ENCODE measurements at regions not wholly inside any gene's neighbourhood (a gene's known extent, or its start where the extent isn't known, plus 50 kb on each side); places are given as distances from the start of the nearest gene placed in this dataset.

GRCh38 chr9:103899866-103900265 is 194.2 kb upstream of the SMC2 start:
- DNase-seq (ENCODE audit: low read depth in 4 of 4, low spot score in 3 of 4), result peak in 1 of 4 donors; percentile 3

GRCh38 chr9:103900466-103900865 is 193.6 kb upstream of the SMC2 start:
- peak in 2 of 4 donors; percentile 4 to 8 for DNase-seq (ENCODE audit: low read depth in 4 of 4, low spot score in 3 of 4)

GRCh38 chr9:103902263-103902662 is 191.8 kb upstream of the SMC2 start:
- DNase-seq (ENCODE audit: low read depth in 4 of 4, low spot score in 3 of 4), result no peak

GRCh38 chr9:103904242-103904641 is 189.9 kb upstream of the SMC2 start:
- no peak for DNase-seq (ENCODE audit: low read depth in 4 of 4, low spot score in 3 of 4)

GRCh38 chr9:103913899-103914298 is 180.2 kb upstream of the SMC2 start:
- no peak for DNase-seq (ENCODE audit: low read depth in 4 of 4, low spot score in 3 of 4)

GRCh38 chr9:103919605-103920209 is 174.4 kb upstream of the SMC2 start:
- no peak for DNase-seq (ENCODE audit: low read depth in 4 of 4, low spot score in 3 of 4)

- no peak for DNase-seq (ENCODE audit: low read depth in 4 of 4, low spot score in 3 of 4)
Observed at GRCh38 chr9:103928442-103928841, 165.7 kb upstream of the SMC2 start.

GRCh38 chr9:103941104-103941503 is 153.0 kb upstream of the SMC2 start:
- DNase-seq (ENCODE audit: low read depth in 4 of 4, low spot score in 3 of 4), result no peak

GRCh38 chr9:103942200-103942599 is 151.9 kb upstream of the SMC2 start:
- no peak for DNase-seq (ENCODE audit: low read depth in 4 of 4, low spot score in 3 of 4)

- DNase-seq (ENCODE audit: low read depth in 4 of 4, low spot score in 3 of 4), result no peak
Observed at GRCh38 chr9:103942651-103943050, 151.5 kb upstream of the SMC2 start.

- peak; percentile 39 to 56 (median 46) for DNase-seq (ENCODE audit: low read depth in 4 of 4, low spot score in 3 of 4)
Observed at GRCh38 chr9:103949096-103949495, 145.0 kb upstream of the SMC2 start.

- no peak for DNase-seq (ENCODE audit: low read depth in 4 of 4, low spot score in 3 of 4)
Observed at GRCh38 chr9:103977163-103977562, 116.9 kb upstream of the SMC2 start.

- DNase-seq (ENCODE audit: low read depth in 4 of 4, low spot score in 3 of 4), result no peak
Observed at GRCh38 chr9:103978396-103978795, 115.7 kb upstream of the SMC2 start.

GRCh38 chr9:103981912-103982311 is 112.2 kb upstream of the SMC2 start:
- DNase-seq (ENCODE audit: low read depth in 4 of 4, low spot score in 3 of 4), result no peak

- no peak for DNase-seq (ENCODE audit: low read depth in 4 of 4, low spot score in 3 of 4)
Observed at GRCh38 chr9:103985077-103985476, 109.0 kb upstream of the SMC2 start.

GRCh38 chr9:103988821-103989220 is 105.3 kb upstream of the SMC2 start:
- DNase-seq (ENCODE audit: low read depth in 4 of 4, low spot score in 3 of 4), result no peak

- no peak for DNase-seq (ENCODE audit: low read depth in 4 of 4, low spot score in 3 of 4)
Observed at GRCh38 chr9:103990311-103990710, 103.8 kb upstream of the SMC2 start.

- no peak for DNase-seq (ENCODE audit: low read depth in 4 of 4, low spot score in 3 of 4)
Observed at GRCh38 chr9:103991001-103991400, 103.1 kb upstream of the SMC2 start.

GRCh38 chr9:103991698-103992097 is 102.4 kb upstream of the SMC2 start:
- DNase-seq (ENCODE audit: low read depth in 4 of 4, low spot score in 3 of 4), result no peak

- DNase-seq (ENCODE audit: low read depth in 4 of 4, low spot score in 3 of 4), result no peak
Observed at GRCh38 chr9:103992938-103993579, 101.0 kb upstream of the SMC2 start.

GRCh38 chr9:103997856-103998370 is 96.2 kb upstream of the SMC2 start:
- no peak for DNase-seq (ENCODE audit: low read depth in 4 of 4, low spot score in 3 of 4)

GRCh38 chr9:103999375-104000062 is 94.6 kb upstream of the SMC2 start:
- no peak for DNase-seq (ENCODE audit: low read depth in 4 of 4, low spot score in 3 of 4)
